Keratinocyte (primary cell): ENCODE measurements at regions not wholly inside any gene's neighbourhood (a gene's known extent, or its start where the extent isn't known, plus 50 kb on each side); places are given as distances from the start of the nearest gene placed in this dataset.
"Not testable (repeated sequence)": the region's sequence is repeated elsewhere in the genome, so short reads cannot be mapped to it uniquely, and the experiment has no call there.

Experiments used
- DNase-seq: peaks from one replicate; pipeline ENCODE4 v3.0.0-alpha.2; 2011; ENCODE audit warnings: low read depth, missing footprints, low spot score
- FAIRE-seq: peaks from 2 replicates; lab custom pipeline; 2011; peaks lifted over from hg19 to GRCh38; lab: Jason Lieb, UNC
- H2AFZ ChIP-seq: 2 replicates; pipeline ENCODE4 v1.6.0; 2012; ENCODE audit warnings: low read length, control low read depth, inconsistent platforms; ENCODE audit not compliant: control insufficient read depth
- H3K27ac ChIP-seq: 2 replicates; pipeline ENCODE4 v1.5.1; 2011; ENCODE audit warnings: low read length; ENCODE audit not compliant: control insufficient read depth, insufficient read depth
- H3K27me3 ChIP-seq: 3 replicates; pipeline ENCODE4 v1.6.0; 2011; ENCODE audit warnings: low read length; ENCODE audit not compliant: control insufficient read depth, insufficient read depth; ENCODE audit errors: extremely low read depth
- H3K36me3 ChIP-seq, 2 experiments: 2 replicates in 1 of 2; 3 replicates in 1 of 2; pipeline ENCODE4 v1.5.1; 2011; ENCODE audit warnings: low read length in 2 of 2, mild to moderate bottlenecking in 1 of 2; ENCODE audit not compliant: control insufficient read depth in 2 of 2, insufficient read depth in 2 of 2; ENCODE audit errors: extremely low read depth in 1 of 2
- H3K4me1 ChIP-seq: 3 replicates; pipeline ENCODE4 v1.5.1; 2011; ENCODE audit warnings: low read length; ENCODE audit not compliant: control insufficient read depth, insufficient read depth; ENCODE audit errors: extremely low read depth
- H3K4me2 ChIP-seq: 3 replicates; pipeline ENCODE4 v1.6.0; 2011; ENCODE audit warnings: low read depth, low read length; ENCODE audit not compliant: control insufficient read depth, insufficient read depth; ENCODE audit errors: extremely low read depth
- H3K4me3 ChIP-seq, 3 experiments: fragments of 200-600 bp in 1 of 3; sonication (generic) in 1 of 3; 2 replicates in 2 of 3; 3 replicates in 1 of 3; pipeline ENCODE4 v1.5.1; 2011 to 2016; ENCODE audit warnings: low read length in 3 of 3, mild to moderate bottlenecking in 3 of 3, control low read depth in 2 of 3, inconsistent platforms in 1 of 3, low read depth in 1 of 3, mixed read lengths in 1 of 3, mixed run types in 1 of 3, moderate library complexity in 1 of 3; ENCODE audit not compliant: control insufficient read depth in 2 of 3, insufficient read depth in 2 of 3; ENCODE audit errors: extremely low read depth in 1 of 3
- H3K79me2 ChIP-seq: 2 replicates; pipeline ENCODE4 v1.6.0; 2012; ENCODE audit warnings: low read length; ENCODE audit not compliant: control insufficient read depth, insufficient read depth
- H3K9ac ChIP-seq: 3 replicates; pipeline ENCODE4 v1.6.0; 2011; ENCODE audit warnings: low read length; ENCODE audit not compliant: control insufficient read depth, insufficient read depth; ENCODE audit errors: extremely low read depth
- H3K9me1 ChIP-seq: 3 replicates; pipeline ENCODE4 v1.6.0; 2011; ENCODE audit warnings: low read length; ENCODE audit not compliant: control insufficient read depth, insufficient read depth; ENCODE audit errors: extremely low read depth
- H3K9me3 ChIP-seq: 2 replicates; pipeline ENCODE4 v1.5.1; 2012; ENCODE audit warnings: low read depth, low read length; ENCODE audit not compliant: control insufficient read depth
- H4K20me1 ChIP-seq: 3 replicates; pipeline ENCODE4 v1.6.0; 2011; ENCODE audit warnings: low read length; ENCODE audit not compliant: control insufficient read depth, insufficient read depth; ENCODE audit errors: extremely low read depth
- EZH2 ChIP-seq: IDR thresholded peaks from one replicate; pipeline ENCODE4 v1.6.1; 2012; ENCODE audit warnings: inconsistent platforms, mild to moderate bottlenecking, low read length, moderate library complexity
- dilution Hi-C: fragments of 300-500 bp; cut with MboI; formaldehyde crosslinking; loops from one replicate; pipeline ENCODE4 v1.7.0; 2020; ENCODE audit warnings: low sequenced_read_pairs; ENCODE audit not compliant: extremely low pct_ligation_motif_present
- TF ChIP-seq, protein P1 (sequence below), 3 experiments: IDR thresholded peaks in 1 of 3; conservative IDR thresholded peaks in 1 of 3; optimal IDR thresholded peaks in 1 of 3; 2 replicates in 2 of 3; 3 replicates in 1 of 3; pipeline versions ENCODE3 to v1.5.1; 2011; ENCODE audit warnings: low read length in 3 of 3, mild to moderate bottlenecking in 3 of 3, moderate library complexity in 2 of 3, control low read depth in 1 of 3, inconsistent platforms in 1 of 3; ENCODE audit not compliant: insufficient read depth in 2 of 3; ENCODE audit errors: extremely low read depth in 1 of 3

DNA sequence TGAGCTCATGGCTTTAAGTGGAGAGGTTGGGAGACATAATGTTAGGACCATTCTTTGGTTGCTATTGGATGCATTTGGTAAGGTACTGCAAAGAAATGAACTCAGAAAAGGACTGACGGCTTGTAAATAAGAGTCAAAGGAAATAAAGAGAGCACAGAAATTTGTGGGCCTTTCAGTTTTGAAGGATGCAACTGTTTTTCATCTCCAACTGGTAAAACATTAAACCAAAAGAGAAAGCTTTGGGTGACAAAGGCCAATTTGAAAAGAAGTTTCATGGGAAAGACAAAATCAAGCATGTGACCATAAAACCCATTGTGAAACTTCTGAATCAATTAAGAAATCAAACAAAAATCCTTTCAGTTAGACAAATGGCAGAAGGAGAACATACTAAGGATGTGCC is 77.8 kb upstream of the SPOPL start:
- Histone ChIP-seq H3K4me3 (no peak overlapping the region), H3K9me1 (no peaks in the 10 kb centered on the region), H3K27me3 (no peaks in the 10 kb centered on the region), H3K27ac (no peak overlapping the region), H3K9me3 (no peaks in the 10 kb centered on the region), H4K20me1 (no peaks in the 10 kb centered on the region), H3K79me2 (no peaks in the 10 kb centered on the region), H3K9ac (no peak overlapping the region), H3K36me3 (no peaks in the 10 kb centered on the region), H3K4me1 (peaks cover 35% of the 10 kb centered on the region), H3K4me2 (no peak overlapping the region), H2AFZ (no peak overlapping the region)
- dilution Hi-C loops, result no loop called here
- TF ChIP-seq, protein P1, sequence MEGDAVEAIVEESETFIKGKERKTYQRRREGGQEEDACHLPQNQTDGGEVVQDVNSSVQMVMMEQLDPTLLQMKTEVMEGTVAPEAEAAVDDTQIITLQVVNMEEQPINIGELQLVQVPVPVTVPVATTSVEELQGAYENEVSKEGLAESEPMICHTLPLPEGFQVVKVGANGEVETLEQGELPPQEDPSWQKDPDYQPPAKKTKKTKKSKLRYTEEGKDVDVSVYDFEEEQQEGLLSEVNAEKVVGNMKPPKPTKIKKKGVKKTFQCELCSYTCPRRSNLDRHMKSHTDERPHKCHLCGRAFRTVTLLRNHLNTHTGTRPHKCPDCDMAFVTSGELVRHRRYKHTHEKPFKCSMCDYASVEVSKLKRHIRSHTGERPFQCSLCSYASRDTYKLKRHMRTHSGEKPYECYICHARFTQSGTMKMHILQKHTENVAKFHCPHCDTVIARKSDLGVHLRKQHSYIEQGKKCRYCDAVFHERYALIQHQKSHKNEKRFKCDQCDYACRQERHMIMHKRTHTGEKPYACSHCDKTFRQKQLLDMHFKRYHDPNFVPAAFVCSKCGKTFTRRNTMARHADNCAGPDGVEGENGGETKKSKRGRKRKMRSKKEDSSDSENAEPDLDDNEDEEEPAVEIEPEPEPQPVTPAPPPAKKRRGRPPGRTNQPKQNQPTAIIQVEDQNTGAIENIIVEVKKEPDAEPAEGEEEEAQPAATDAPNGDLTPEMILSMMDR (optimal IDR thresholded peaks at IDR 0.05 in 1 of 3, IDR thresholded peaks at IDR 0.05 in 1 of 3, conservative IDR thresholded peaks at IDR 0.05 in 1 of 3; ENCODE audit: extremely low read depth in 1 of 3, insufficient read depth in 2 of 3, low read length in 3 of 3), result no peak
- no peak for TF ChIP-seq EZH2
- no peak for FAIRE-seq
- DNase-seq, result no peak

DNA sequence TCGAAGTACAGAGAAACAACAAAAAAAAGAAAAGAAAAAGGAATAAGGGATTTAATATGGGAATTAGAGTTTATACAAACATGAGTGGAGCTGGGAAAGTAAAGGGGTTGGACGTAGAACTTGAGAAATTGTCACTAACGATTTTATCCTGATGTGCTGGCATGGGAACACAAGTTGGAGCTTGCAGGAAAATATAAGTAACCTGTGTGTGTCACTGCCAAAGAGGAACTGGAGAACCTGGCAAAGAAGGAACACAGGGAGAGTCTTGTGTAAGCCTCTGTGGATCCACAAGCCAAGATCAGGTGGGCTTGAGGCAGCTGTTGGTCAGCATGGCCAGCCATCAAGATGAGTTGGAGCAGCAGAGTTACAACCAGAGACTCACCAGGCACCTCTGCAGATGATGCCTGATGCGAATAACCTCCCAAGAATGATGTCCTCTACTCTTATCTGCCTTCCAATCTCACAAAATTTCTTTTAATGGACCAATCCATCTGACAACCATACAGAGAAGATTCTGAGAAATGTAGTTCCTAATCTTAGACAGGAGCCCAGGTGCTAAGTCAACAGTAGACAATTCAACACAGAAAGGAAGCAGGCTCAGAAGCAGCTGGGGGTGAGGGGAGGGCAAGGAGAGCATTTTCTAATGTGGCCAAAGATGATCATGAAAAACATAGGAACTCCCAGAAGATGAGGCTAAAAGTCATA is 77.0 kb upstream of the SPOPL start:
- FAIRE-seq (peak; percentile 77), DNase-seq (peak; percentile 63)
- Histone ChIP-seq H3K79me2 (no peaks in the 10 kb centered on the region), H3K27me3 (no peaks in the 10 kb centered on the region), H3K27ac (peak overlapping the region; percentile 52), H3K4me2 (no peak overlapping the region), H4K20me1 (no peaks in the 10 kb centered on the region), H2AFZ (no peak overlapping the region), H3K9ac (no peak overlapping the region), H3K9me1 (no peaks in the 10 kb centered on the region), H3K9me3 (no peaks in the 10 kb centered on the region), H3K4me1 (peaks cover 35% of the 10 kb centered on the region), H3K4me3 (no peak overlapping the region), H3K36me3 (no peaks in the 10 kb centered on the region)
- dilution Hi-C loops, result no loop called here
- TF ChIP-seq EZH2, result no peak
- TF ChIP-seq, protein P1 (optimal IDR thresholded peaks at IDR 0.05 in 1 of 3, IDR thresholded peaks at IDR 0.05 in 1 of 3, conservative IDR thresholded peaks at IDR 0.05 in 1 of 3; ENCODE audit: extremely low read depth in 1 of 3, insufficient read depth in 2 of 3, low read length in 3 of 3), result no peak

DNA sequence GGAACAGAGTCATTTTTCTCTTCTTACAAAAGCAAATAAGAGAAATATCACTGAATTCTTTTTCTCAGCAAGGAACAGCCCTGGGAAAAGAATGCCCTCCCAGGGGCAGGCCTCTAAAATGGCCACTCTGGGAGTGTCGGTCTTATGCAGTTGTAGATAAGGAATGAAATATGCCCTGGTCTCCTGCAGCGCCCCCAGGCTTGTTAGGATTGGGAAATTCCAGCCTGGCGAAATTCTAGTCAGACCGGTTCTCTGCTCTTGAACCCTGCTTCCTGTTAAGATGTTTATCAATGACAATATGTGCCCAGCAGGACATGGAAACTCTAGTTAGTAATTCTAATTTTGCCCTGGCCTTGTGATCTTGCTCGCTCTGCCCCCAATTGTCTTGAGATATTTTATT is 75.5 kb upstream of the SPOPL start:
- H3K9ac ChIP-seq, H3K4me2 ChIP-seq, dilution Hi-C loops, H3K27ac ChIP-seq, DNase-seq, H3K27me3 ChIP-seq, H3K79me2 ChIP-seq, FAIRE-seq, H2AFZ ChIP-seq, H3K36me3 ChIP-seq, H3K4me3 ChIP-seq, H3K9me3 ChIP-seq, H4K20me1 ChIP-seq, H3K9me1 ChIP-seq: not testable (repeated sequence)
- peaks cover 24% of the 10 kb centered on the region for H3K4me1 ChIP-seq
